H54 (cell line): ENCODE measurements at regions not wholly inside any gene's neighbourhood (a gene's known extent, or its start where the extent isn't known, plus 50 kb on each side); places are given as distances from the start of the nearest gene placed in this dataset.

ENCODE experiments used
- DNase-seq: peaks from one replicate; pipeline ENCODE4 v3.0.0; 2011; ENCODE audit warnings: low spot score, mixed read lengths; ENCODE audit not compliant: insufficient read length
- FAIRE-seq: peaks from 3 replicates; lab custom pipeline; 2011; peaks lifted over from hg19 to GRCh38; lab: Jason Lieb, UNC
- POLR2A ChIP-seq: IDR thresholded peaks from 2 replicates; pipeline ENCODE4 v1.6.1; 2011; ENCODE audit warnings: low read depth, mild to moderate bottlenecking, low read length

- FAIRE-seq (no peak), DNase-seq (no peak)
- no peak for TF ChIP-seq POLR2A
These were observed 75.4 kb downstream of the PERP start for GRCh38 chr6:138031850-138032249.

GRCh38 chr6:138032571-138032970, 74.6 kb downstream of the PERP start:
- FAIRE-seq, result no peak
- no peak for TF ChIP-seq POLR2A
- DNase-seq, result no peak

- no peak for TF ChIP-seq POLR2A
- no peak for DNase-seq
- no peak for FAIRE-seq
These were observed 73.0 kb downstream of the PERP start for GRCh38 chr6:138034229-138034628.

GRCh38 chr6:138035070-138035469, 72.1 kb downstream of the PERP start:
- no peak for TF ChIP-seq POLR2A
- DNase-seq (no peak), FAIRE-seq (no peak)

GRCh38 chr6:138036111-138036510, 71.1 kb downstream of the PERP start:
- TF ChIP-seq POLR2A, result no peak
- FAIRE-seq, result no peak
- DNase-seq, result no peak

- TF ChIP-seq POLR2A, result no peak
- FAIRE-seq (no peak), DNase-seq (no peak)
These were observed 70.2 kb downstream of the PERP start for GRCh38 chr6:138037009-138037504.

- DNase-seq (no peak), FAIRE-seq (no peak)
- no peak for TF ChIP-seq POLR2A
These were observed 68.9 kb downstream of the PERP start for GRCh38 chr6:138038142-138038870.
